ENCODE measurements at regions not wholly inside any gene's neighbourhood (a gene's known extent, or its start where the extent isn't known, plus 50 kb on each side); places are given as distances from the start of the nearest gene placed in this dataset.

GRCh38 chr4:160373911-160374310, 1271.0 kb downstream of the RAPGEF2 start (continued):
- TF ChIP-seq ARID4B (CRISPR knock-in tag; IDR thresholded peaks at IDR 0.05; ENCODE audit: borderline replicate concordance) (no peak), TCF7 (CRISPR knock-in tag; IDR thresholded peaks at IDR 0.05; ENCODE audit: low read depth) (no peak), EMX1 (CRISPR knock-in tag; IDR thresholded peaks at IDR 0.05) (no peak), PREB (CRISPR knock-in tag; IDR thresholded peaks at IDR 0.05; ENCODE audit: borderline replicate concordance) (no peak), CTCF (IDR thresholded peaks at IDR 0.05) (no peak), JUN (CRISPR knock-in tag; IDR thresholded peaks at IDR 0.05) (no peak)

- ChIA-PET CTCF (no interaction called here), POLR2A (interaction anchor here (0.6 kb wide), 1 partner anchor 95 kb away, joined by 3 read pairs; no protein-coding TSS in a partner anchor)
- no peak overlapping the region for H3K27ac Mint-ChIP-seq
- ATAC-seq: no peak
- H3K4me3 Mint-ChIP-seq: no peak overlapping the region
- H3K9me3 Mint-ChIP-seq: peaks cover 15% of the 10 kb centered on the region
- peaks cover 15% of the 10 kb centered on the region for H3K4me1 Mint-ChIP-seq
- H3K27me3 Mint-ChIP-seq (ENCODE audit: low read depth): no peaks in the 10 kb centered on the region
- no peaks in the 10 kb centered on the region for H3K36me3 Mint-ChIP-seq
- DNase-seq (ENCODE audit: low spot score): no peak
- TF ChIP-seq ZNF121 (CRISPR knock-in tag; IDR thresholded peaks at IDR 0.05) (no peak), ATF3 (CRISPR knock-in tag; conservative IDR thresholded peaks at IDR 0.05) (no peak), NR1H2 (CRISPR knock-in tag; IDR thresholded peaks at IDR 0.05) (no peak), ZNF138 (CRISPR knock-in tag; conservative IDR thresholded peaks at IDR 0.05) (no peak), CDX4 (CRISPR knock-in tag; IDR thresholded peaks at IDR 0.05; ENCODE audit: borderline replicate concordance) (no peak), NR3C1 (CRISPR knock-in tag; conservative IDR thresholded peaks at IDR 0.05; ENCODE audit: low read depth) (no peak), JUN (CRISPR knock-in tag; IDR thresholded peaks at IDR 0.05) (no peak), TEAD1 (CRISPR knock-in tag; IDR thresholded peaks at IDR 0.05) (no peak), MLX (CRISPR knock-in tag; IDR thresholded peaks at IDR 0.05) (no peak), USF2 (CRISPR knock-in tag; IDR thresholded peaks at IDR 0.05) (no peak), CBFB (CRISPR knock-in tag; IDR thresholded peaks at IDR 0.05; ENCODE audit: low read depth) (no peak), PRRX2 (CRISPR knock-in tag; IDR thresholded peaks at IDR 0.05) (no peak), USF1 (CRISPR knock-in tag; IDR thresholded peaks at IDR 0.05) (no peak), ZNF416 (CRISPR knock-in tag; IDR thresholded peaks at IDR 0.05) (no peak), FOXP1 (CRISPR knock-in tag; IDR thresholded peaks at IDR 0.05; ENCODE audit: borderline replicate concordance) (no peak), ZMAT4 (CRISPR knock-in tag; IDR thresholded peaks at IDR 0.05) (no peak), FOXK1 (CRISPR knock-in tag; IDR thresholded peaks at IDR 0.05) (no peak), ZNF425 (CRISPR knock-in tag; conservative IDR thresholded peaks at IDR 0.05) (no peak)
Observed at GRCh38 chr4:160375772-160376452, 1273.0 kb downstream of the RAPGEF2 start.

Data from WTC11 (cell line).